NCI-H2171 treated with DMSO at 0.1 percent for 48 hours (cell line): ENCODE measurements at regions not wholly inside any gene's neighbourhood (a gene's known extent, or its start where the extent isn't known, plus 50 kb on each side); places are given as distances from the start of the nearest gene placed in this dataset.
"Not testable (repeated sequence)": the region's sequence is repeated elsewhere in the genome, so short reads cannot be mapped to it uniquely, and the experiment has no call there.

Experiments used
- DNase-seq: peaks from one replicate; lab custom pipeline; 2025; lab: John Stamatoyannopoulos, UW

- DNase-seq: no peak
Measured at GRCh38 chr2:19100570-19100969, 257.9 kb downstream of the OSR1 start.

GRCh38 chr2:19099181-19099580 lies 259.2 kb downstream of the OSR1 start:
- DNase-seq: no peak

- DNase-seq: no peak
Measured at GRCh38 chr2:19098467-19099160, 259.8 kb downstream of the OSR1 start.

GRCh38 chr2:19089476-19089875 lies 268.9 kb downstream of the OSR1 start:
- DNase-seq: not testable (repeated sequence)

GRCh38 chr2:19086231-19086651 lies 272.2 kb downstream of the OSR1 start:
- no peak for DNase-seq

- no peak for DNase-seq
Measured at GRCh38 chr2:19078709-19079108, 279.7 kb downstream of the OSR1 start.

- no peak for DNase-seq
Measured at GRCh38 chr2:19073522-19073921, 284.9 kb downstream of the OSR1 start.

- DNase-seq: no peak
Measured at GRCh38 chr2:19072161-19072560, 286.3 kb downstream of the OSR1 start.

- no peak for DNase-seq
Measured at GRCh38 chr2:19070886-19071285, 287.5 kb downstream of the OSR1 start.

GRCh38 chr2:19068206-19068605 lies 290.2 kb downstream of the OSR1 start:
- no peak for DNase-seq

- DNase-seq: no peak
Measured at GRCh38 chr2:19062370-19062769, 296.1 kb downstream of the OSR1 start.

- no peak for DNase-seq
Measured at GRCh38 chr2:19059076-19059475, 299.3 kb downstream of the OSR1 start.

- no peak for DNase-seq
Measured at GRCh38 chr2:19051203-19051831, 307.1 kb downstream of the OSR1 start.

GRCh38 chr2:19050354-19050753 lies 308.1 kb downstream of the OSR1 start:
- no peak for DNase-seq

- DNase-seq: peak; percentile 39
Measured at GRCh38 chr2:19048593-19049266, 309.7 kb downstream of the OSR1 start.

- DNase-seq: no peak
Measured at GRCh38 chr2:19046986-19047780, 311.2 kb downstream of the OSR1 start.

GRCh38 chr2:19045151-19045550 lies 313.3 kb downstream of the OSR1 start:
- DNase-seq: no peak

GRCh38 chr2:19043893-19044292 lies 314.5 kb downstream of the OSR1 start:
- DNase-seq: no peak

GRCh38 chr2:19041434-19042041 lies 316.9 kb downstream of the OSR1 start:
- DNase-seq: no peak

GRCh38 chr2:19038071-19039015 lies 320.1 kb downstream of the OSR1 start:
- no peak for DNase-seq

- no peak for DNase-seq
Measured at GRCh38 chr2:19036091-19036490, 322.3 kb downstream of the OSR1 start.
